ENCODE measurements at regions not wholly inside any gene's neighbourhood (a gene's known extent, or its start where the extent isn't known, plus 50 kb on each side); places are given as distances from the start of the nearest gene placed in this dataset.
"Not testable (repeated sequence)": the region's sequence is repeated elsewhere in the genome, so short reads cannot be mapped to it uniquely, and the experiment has no call there.

- H3K36me3 ChIP-seq = peaks cover 13 to 25% of the 10 kb centered on the region in 2 donors
- H3K27ac ChIP-seq = no peak overlapping the region
- H3K4me1 ChIP-seq = peaks cover 0 to 6% of the 10 kb centered on the region in 2 donors
- no peak for TF ChIP-seq CTCF (IDR thresholded peaks at IDR 0.05)
- no peaks in the 10 kb centered on the region for H3K9me3 ChIP-seq
- intact Hi-C loops (cut with DNase I) = no loop called here
- H3K4me3 ChIP-seq = no peak overlapping the region
- DNase-seq (ENCODE audit: low spot score in 2 of 2) = no peak
- no peaks in the 10 kb centered on the region for H3K27me3 ChIP-seq
Measured at GRCh38 chr19:5245631-5246553, 94.7 kb downstream of the PTPRS start.

GRCh38 chr19:5244351-5244750 lies 96.3 kb downstream of the PTPRS start:
- Histone ChIP-seq H3K36me3 (peaks cover 18 to 32% of the 10 kb centered on the region in 2 donors), H3K9me3 (no peaks in the 10 kb centered on the region), H3K27ac (no peak overlapping the region), H3K27me3 (no peaks in the 10 kb centered on the region), H3K4me1 (no peaks in the 10 kb centered on the region), H3K4me3 (no peak overlapping the region)
- TF ChIP-seq CTCF (IDR thresholded peaks at IDR 0.05) = no peak
- DNase-seq (ENCODE audit: low spot score in 2 of 2) = no peak
- intact Hi-C loops (cut with DNase I) = no loop called here

- Histone ChIP-seq H3K4me3 (no peak overlapping the region), H3K36me3 (peaks cover 18 to 33% of the 10 kb centered on the region in 2 donors), H3K27ac (no peak overlapping the region), H3K27me3 (no peaks in the 10 kb centered on the region), H3K4me1 (no peaks in the 10 kb centered on the region), H3K9me3 (no peaks in the 10 kb centered on the region)
- DNase-seq (ENCODE audit: low spot score in 2 of 2) = no peak
- intact Hi-C loops (cut with DNase I) = no loop called here
- TF ChIP-seq CTCF (IDR thresholded peaks at IDR 0.05) = no peak
Measured at GRCh38 chr19:5243878-5244277, 96.7 kb downstream of the PTPRS start.

- H3K4me1 ChIP-seq; H3K27ac ChIP-seq; intact Hi-C loops (cut with DNase I); H3K9me3 ChIP-seq; H3K4me3 ChIP-seq; DNase-seq (ENCODE audit: low spot score in 2 of 2); H3K27me3 ChIP-seq: not testable (repeated sequence)
- peaks cover 27 to 50% of the 10 kb centered on the region in 2 donors for H3K36me3 ChIP-seq
Measured at GRCh38 chr19:5241896-5242295, 98.7 kb downstream of the PTPRS start.

GRCh38 chr19:5240011-5240410 lies 100.6 kb downstream of the PTPRS start:
- Histone ChIP-seq H3K4me3 (no peak overlapping the region), H3K27me3 (no peaks in the 10 kb centered on the region), H3K27ac (no peak overlapping the region), H3K4me1 (no peaks in the 10 kb centered on the region), H3K36me3 (peaks cover 27 to 42% of the 10 kb centered on the region in 2 donors), H3K9me3 (no peaks in the 10 kb centered on the region)
- intact Hi-C loops (cut with DNase I) = no loop called here
- no peak for DNase-seq (ENCODE audit: low spot score in 2 of 2)
- no peak for TF ChIP-seq CTCF (IDR thresholded peaks at IDR 0.05)

GRCh38 chr19:5238700-5239099 lies 101.9 kb downstream of the PTPRS start:
- no peak overlapping the region for H3K27ac ChIP-seq
- no peaks in the 10 kb centered on the region for H3K27me3 ChIP-seq
- intact Hi-C loops (cut with DNase I) = no loop called here
- no peak overlapping the region for H3K4me3 ChIP-seq
- H3K4me1 ChIP-seq = no peaks in the 10 kb centered on the region
- H3K36me3 ChIP-seq = peaks cover 20 to 35% of the 10 kb centered on the region in 2 donors
- no peak for DNase-seq (ENCODE audit: low spot score in 2 of 2)
- H3K9me3 ChIP-seq = no peaks in the 10 kb centered on the region
- TF ChIP-seq CTCF (IDR thresholded peaks at IDR 0.05) = no peak

Measured in ascending aorta (tissue), 2 donors.